HG03139 (cell line): ENCODE measurements at regions not wholly inside any gene's neighbourhood (a gene's known extent, or its start where the extent isn't known, plus 50 kb on each side); places are given as distances from the start of the nearest gene placed in this dataset.

ENCODE experiments used
- ATAC-seq: cut with Tn5 transposase; IDR thresholded peaks from one replicate; pipeline ENCODE4 v1.9.1; 2021; ENCODE audit not compliant: unreplicated experiment

DNA sequence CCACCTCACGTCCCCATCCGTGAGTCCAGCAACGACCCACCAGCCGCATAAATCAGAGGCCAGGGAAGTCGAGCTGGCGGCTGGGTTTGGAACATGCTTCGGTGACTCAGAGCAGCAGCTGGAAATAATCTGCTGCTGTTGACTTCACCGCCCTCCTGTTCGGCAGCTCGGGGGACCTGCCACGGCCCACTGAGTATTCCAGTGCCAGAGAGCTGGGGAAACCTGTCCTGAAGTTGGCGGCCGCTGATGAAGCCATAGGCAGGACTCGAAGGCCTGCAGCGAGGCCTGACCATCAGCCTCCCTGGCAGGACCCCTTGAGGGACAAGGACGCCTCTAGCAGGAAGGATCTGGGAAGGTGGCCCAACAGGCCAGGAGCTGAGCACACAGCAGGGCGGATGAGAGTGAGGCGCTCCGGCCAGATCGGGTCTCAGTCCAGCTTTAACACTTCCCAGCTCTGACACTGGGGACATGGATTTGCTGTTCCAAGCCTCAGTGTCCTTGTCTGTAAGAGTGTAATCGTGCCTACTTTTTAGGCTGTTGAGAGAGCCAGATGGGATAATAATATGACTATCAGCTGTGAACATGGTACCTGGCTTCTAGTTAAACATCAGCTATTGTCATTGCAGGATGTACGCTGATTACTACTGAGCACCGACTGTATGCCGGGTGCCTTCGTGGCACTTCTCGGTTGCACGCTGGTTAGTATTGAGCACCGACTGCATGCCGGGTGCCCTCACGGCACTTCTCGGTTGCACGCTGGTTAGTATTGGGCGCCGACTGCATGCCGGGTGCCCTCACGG, 50.4 kb upstream of the CIBAR2 start:
- no peak for ATAC-seq

DNA sequence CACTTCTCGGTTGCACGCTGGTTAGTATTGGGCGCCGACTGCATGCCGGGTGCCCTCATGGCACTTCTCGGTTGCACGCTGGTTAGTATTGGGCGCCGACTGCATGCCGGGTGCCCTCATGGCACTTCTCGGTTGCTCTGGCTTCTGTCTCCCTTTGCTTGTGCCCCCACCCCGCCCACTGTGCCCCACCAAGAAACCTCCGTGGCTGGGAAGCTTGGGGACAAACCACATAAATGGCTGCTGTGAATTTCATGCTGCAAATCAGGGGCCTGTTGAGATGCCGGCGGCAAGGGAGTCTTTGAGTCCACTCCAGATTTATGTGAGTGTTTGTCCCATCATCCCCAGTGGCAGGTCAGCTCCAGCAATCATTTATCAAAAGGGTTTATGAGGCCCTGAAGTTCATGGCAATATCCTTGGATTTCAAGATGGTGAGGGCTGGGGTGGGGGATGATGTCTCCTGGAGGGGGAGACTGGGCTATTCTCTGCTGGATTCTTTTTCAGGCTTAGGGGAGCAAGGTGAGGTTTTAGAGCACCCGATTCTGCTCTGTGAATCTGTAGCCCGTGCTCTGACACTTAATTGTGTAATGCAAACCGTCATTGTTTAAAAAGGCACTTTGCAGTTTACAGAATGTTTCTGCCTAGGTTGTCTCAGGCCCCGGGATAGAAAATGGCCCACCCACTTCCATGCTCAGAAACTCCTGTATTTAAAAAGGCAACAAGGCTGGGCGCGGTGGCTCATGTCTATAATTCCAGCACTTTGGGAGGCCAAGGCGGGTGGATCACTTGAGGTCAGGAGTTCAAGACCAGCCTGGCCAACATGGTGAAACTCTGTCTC, 51.2 kb upstream of the CIBAR2 start:
- ATAC-seq: no peak

DNA sequence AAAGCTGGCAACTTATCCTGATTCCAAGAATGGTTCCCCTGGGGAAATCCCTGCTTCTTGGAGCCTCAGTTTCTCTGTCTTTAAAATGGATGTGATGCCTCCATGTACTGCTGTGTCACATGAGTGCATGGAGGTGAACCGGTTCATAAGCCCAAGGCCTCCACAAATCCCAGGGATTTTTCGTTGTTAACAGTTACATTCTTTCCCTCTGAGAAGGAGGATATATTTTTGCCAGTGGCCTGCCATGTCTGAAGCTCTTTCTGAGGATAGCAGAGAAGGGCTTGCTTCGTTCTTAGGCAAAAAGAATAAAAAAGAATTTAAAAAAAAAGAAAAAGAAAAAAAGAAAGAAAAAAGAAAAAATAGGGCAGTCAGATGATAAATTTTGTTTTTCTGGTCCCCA, 52.2 kb upstream of the CIBAR2 start:
- no peak for ATAC-seq

DNA sequence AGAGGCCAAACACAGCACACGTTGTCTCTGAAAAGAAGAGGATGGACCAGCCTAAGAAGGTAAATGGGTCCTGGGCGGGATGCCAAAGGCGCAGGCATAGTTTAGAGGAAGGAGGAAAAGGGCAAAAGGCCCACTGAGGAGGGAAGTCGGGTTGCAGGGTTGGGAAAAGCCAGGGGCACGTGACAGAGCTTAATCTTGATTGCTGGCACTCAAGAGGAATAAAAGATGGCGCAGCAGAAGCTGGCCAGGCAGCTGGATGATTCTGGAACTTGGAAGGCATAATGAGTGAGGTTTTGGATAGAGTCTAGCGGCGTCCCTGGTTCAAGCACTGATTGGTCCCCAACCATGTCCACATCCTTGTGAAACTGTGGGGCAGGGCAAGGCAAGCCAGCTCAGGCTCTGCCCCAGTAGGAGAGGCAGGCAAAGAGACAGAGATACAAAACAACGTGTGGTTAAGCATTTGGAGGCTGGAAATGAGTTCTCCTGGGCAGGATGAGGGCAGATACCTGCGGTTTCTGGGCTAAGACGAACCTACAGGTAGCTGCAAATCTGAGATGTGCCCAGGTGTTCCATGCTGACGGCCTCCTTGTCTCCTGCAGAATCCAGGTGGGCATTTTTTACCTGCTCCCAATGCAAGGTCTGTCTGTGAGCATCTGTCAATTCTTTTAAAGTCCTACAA, 52.7 kb upstream of the CIBAR2 start:
- ATAC-seq: no peak

DNA sequence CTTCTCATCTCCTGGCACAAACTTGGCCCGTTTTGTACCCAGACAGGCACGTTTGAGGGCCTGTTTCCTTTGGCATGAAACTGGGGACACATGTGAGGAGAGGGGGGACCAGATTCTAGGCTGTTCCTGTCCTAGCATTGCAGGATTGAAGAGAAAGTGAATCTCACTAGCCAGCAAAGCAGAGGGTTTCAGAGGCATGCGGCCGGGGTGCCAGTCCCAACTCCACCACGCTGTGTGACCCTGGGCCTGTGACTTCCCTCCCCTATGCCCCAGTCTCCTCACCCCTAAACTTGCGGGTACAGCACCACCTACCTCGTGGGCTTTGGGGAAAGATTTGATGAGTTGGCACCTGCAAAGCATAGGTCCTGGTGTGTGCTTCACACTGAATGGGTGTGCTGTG, 53.5 kb upstream of the CIBAR2 start:
- ATAC-seq: no peak

DNA sequence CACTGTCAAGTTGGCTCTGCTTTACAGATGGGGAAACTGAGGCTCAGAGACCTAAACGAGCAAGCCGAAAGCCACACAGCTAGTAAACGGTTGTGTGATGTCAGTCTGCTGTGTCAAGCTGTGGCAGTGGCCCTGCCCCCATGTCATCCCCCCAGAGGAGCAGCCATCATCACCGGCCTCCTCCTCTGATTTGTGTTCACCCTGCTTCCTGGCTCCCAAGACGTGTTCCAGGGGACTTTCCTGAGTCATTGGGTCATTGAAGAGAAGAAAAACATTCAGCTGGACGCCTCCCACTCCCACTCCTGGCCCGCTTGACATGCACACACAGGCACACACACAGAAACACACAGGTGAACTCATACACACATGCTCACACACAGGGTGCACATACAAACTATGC, 54.0 kb upstream of the CIBAR2 start:
- no peak for ATAC-seq

DNA sequence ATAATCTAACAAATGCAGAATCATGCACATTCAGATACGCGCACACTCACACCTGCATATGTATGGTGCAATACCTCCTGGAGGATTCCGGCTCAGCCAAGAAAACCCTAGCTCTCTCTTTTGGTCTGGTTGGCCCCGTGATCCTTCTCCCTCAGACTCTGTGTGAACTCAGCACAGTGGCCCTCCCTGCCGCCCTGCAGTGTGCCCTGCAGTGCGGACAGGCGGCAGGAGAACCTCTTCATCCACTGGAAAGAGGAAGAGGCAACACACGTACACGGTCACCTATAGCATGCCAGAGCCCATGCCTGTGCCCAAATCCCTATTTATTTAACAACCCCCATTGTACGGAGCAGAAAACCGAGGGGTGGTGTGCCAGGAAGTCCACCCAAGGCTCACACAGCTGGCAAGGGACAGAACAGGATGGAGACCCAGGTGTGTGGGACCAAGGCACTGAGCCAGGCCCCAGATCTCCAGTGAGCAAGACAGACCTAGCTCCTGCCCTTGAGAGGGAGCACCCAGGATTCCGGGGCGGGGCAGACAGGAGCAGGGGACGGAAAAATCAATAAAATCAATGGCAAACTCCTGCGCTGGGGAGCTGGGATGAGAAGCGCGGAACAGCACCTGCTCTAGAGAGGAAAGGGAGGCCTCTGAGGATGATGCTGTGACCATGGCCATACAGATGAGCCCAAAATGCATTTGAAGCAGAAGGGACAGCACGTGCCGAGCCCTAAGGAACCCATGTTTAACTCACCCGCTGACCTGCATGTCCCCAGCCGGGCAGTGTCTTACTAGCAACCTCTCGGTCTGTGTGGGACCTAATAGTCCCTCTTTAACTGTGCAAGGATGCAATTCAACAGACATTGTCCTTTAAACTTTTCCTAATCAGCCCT, 54.7 kb upstream of the CIBAR2 start:
- ATAC-seq: no peak

DNA sequence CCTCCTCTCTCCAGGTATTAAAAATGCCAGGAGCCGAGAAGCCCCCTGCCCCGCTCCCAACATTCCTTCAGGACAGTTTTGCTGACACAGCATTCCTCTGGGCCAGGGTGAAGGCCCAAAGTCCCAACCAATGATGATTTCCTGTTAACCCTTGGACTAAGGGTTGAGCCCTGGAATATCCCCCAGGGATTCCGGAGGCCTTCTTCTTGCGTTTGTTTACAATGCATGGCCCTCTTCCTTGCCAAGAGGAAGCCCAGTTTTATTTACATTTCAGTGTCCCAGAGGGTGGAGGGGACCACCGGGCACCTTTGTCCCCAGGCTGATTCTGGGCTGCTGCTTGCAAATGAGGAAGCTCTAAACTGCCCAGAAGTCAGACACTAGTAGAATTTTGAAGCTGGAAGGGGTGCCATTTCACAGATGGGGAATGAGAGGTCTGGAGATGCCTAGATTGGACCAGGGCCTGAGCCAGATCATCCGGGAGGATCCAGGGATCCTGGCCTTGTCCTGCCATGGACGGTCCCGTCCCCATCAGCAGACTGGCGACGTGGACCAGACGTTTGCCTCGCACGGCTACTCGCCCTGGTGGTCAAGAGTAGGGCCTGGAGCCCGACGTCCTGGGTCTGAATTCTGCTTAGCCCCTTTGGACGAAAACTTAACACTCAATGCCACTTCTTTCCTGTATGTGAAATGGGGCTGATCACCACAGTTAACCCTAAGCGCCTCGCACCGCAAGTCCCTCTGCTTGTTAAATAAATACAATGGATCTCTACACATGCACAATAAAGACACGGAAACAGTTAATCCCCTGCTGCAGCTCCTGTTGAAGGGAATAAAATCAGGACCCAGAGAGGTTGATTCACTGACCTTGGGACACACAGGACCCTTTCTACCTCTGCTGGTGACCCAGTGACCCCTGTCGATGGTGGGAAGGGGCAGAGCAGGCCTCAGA, 55.6 kb upstream of the CIBAR2 start:
- ATAC-seq: no peak

DNA sequence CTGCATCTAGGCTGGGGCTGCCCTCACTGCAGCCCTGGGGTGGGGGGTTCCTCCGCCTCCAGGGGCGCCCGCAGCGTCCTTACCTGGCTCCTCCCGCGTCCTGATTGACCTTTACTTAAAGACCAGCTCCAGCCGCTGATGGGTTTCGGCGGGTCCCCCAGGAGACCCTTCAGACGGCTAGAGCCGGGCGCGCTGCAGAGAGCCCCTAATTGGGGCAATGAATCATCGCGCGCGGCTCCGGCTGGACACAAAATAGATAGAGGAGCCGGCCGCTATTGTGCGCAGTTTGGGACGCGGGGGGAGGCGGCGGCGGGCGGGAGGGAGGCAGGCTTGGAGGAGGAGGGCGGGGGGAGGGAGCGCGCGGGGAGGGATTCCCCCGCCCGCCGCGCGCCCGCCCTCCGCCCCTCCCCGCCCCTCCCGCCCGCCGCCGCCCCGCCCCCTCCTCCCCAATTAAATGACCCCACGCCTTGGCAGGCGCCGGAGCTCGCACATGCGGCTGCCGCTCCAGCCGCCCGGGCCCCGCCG, 56.5 kb upstream of the CIBAR2 start:
- no peak for ATAC-seq

DNA sequence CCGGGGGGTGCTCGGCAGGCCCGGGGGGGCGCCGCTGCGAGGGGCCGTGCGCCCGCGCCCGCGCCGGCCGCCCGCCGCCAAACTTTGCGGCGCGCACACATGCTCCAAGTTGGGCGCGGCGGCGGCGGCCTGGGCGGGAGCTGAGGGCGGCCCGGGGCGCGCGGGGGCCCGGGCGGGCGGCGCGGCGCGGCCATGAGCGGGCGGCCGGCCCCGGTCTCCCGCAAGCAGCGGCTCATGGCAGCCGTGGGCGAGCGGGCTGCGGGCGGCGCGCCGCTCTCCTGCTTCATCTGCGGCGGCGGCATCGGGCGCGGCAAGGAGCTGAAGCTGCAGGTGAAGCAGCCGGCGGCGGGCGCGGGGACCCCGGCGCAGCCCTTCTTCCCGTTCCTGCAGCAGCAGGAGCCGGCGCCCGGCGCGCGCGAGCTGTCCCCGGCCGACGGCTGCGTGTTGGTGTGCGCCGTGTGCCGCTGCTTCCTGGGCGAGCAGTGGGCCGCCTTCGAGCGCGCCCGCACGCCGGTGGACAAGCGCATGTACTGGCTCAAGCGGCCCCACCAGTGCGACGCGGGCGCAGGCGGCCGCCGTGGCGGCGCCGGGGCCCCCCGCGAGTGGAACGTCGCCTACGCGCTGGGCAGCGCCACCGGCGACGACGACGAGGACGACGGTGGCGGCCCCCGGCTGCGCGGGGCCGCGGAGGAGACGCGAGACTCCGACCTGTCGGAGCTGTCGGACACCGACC, 57.2 kb upstream of the CIBAR2 start:
- ATAC-seq: no peak

DNA sequence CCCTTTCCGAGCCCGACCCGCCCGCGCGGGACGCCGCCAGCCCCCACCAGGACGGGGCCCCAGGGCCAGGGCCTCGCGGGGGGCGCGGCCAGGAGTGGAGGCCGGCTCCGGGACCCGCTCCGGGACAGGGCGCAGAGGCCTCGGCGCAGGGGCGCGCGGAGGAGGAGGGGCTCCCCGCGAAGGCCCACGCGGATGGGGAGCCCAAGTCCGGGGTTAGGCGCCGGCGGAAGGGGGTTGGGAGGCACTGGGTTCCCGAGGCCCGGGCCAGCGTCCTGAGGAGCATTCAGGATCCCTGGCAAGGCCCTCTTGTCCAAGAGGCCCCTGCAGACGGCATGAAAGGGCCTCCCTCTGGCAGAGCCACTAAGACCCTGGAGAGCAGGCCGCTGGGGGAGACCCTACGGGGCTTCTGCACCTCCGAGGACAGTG, 57.8 kb upstream of the CIBAR2 start:
- no peak for ATAC-seq

DNA sequence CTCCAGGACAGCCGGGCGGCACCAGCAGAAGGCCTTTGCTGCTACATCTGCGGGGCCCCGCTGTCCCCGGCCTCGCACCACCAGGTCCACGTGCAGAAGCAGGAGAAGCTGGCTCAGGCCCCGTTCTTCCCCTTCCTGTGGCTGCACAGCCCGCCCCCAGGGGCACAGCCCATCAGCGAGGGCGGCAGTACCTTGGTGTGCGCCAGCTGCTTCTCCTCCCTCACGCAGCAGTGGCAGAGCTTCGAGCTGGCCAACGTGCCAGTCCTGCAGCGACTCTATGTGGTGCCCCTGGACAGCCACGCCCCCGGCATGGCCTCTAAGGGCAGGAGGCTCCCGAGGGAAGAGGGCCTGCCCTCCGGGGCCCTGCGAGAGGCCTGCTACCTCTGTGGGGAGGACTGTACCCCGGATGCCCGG, 58.3 kb upstream of the CIBAR2 start:
- no peak for ATAC-seq

DNA sequence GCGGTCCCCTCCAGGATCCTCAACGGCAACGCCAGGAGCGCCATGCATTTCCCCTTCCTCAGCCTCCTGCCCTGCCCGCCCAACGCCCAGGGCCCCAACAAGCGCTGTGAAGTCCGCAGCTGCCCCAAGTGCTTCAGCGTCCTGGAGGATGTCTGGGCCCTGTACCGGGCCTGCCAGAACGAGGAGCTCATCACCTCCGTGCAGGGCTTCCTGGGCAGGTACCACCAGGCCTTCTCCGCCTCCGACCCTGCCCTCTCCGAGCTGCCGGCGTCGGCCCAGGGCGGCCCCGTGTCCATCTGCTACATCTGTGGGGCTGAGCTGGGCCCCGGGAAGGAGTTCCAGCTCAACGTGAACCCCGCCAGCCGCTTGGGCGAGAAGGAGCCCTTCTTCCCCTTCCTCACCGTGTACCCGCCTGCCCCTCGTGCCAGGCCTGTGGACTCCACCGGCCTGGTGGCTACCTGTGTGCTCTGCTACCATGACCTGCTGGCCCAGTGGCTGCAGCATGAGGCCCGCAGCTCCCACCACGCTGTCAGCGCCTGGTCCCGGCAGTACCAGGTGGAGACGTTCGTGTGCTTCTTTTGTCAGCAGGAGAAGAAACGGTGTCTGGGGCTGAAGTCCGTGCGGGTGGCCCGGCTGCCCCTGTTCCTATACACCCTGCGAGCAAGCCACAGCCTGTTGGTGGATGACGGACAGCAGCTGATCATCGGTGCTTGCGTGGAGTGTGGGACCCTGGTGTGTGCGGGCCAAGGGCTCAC, 58.9 kb upstream of the CIBAR2 start:
- ATAC-seq: no peak

DNA sequence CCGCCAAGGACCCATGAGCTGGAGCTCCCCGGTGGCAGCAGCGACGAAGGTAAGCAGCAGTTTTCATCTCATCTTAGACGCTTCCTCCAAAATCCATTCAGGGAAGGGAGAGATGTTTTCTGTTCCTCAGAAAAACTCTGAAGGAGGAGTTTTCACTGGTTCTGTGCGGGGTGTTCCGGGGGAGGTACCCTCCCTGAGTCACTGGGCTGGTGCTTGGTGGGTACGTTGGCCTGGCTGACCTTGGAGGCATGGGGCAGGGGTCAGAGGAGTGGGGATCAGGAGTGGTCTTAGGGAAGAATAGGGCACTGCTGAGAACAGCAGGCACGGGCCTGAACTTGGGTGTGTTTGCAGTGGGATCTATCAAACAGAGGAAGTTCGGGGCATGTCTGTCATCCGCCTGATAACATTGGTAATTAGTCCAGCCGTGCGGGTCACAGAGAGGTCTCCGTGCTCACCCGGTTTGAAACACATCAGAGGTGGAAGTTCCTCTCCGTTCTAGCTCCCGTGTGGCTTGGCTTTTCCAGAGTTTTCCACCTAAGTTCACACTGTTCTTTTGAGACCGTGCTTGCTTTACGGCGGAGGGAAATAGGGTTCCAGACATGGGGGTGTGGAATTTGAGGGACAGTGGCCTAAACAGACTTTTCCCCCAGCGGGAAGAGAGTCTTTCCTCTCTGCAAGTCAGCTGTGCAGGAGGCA, 59.6 kb upstream of the CIBAR2 start:
- ATAC-seq: no peak

DNA sequence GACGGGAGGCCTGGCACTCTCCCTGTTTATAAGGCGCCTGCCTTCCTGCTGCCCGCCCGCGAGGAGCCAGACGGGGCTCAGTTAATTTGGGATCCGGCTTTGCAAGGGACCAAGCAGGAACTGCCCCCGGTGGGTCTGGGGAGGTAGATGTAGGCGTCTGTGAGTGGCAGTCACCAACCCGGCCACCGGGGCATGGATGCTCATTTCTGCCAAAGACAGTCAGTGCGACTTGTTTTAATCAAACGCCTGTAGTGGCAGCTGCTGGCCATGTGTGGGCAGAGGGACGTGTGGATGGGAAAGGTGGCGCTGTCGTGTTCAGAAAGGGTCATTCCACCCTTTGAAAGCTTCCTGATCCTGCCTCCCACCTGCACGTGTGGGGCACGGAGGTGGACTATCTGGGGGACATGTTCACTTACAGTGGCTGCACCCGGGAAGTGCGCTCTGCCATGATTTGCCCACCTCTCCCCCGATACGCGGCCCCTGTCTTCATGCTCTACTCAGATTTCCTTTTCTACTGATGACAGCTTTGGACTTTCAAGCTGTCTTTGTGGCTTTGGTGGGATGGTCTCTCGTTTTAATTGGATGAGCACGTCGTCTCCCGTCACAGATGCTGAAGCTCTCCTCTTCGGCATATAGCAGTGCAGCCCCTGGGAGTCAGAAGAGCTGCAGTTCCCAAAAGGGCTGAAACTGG, 60.3 kb upstream of the CIBAR2 start:
- no peak for ATAC-seq

DNA sequence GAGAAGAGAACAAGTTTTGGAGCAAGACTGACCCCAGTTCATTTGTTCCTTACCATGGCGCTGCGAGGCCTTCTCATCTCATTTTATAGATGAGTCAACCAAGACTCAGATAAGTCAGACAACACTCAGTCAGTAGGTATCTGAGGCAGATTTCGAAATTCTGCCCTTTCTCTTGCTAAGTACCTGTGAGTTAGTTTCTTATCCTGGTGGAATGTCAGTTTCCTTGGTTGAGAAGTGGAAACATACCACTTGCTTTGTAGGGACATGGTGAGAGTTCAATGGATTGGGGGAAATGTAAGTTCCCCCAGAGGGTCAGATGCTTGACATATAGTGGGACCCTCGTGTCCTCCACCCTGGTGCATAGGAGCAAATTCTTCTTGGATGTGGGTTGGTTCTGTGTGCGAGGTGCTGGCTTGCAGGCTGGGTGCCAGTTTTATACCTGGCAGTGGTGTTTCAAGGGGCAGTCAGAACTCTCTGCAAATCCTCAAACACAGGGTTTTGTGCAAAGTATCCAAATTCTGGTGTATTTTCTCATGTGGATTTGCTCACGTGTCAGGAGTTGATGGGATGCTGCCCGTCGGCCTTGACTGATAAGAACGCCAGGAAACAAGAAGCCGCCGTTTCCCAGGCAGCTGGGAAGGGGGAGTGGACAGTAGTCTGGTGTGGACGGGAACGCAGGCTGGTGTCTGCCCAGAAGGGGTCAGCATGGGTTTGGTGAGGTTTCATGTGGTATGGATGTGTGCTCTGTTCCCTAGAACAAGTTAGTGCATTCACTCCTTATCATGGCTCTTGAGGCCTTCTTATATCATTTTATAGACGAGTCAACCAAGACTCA, 61.1 kb upstream of the CIBAR2 start:
- no peak for ATAC-seq
